ENCODE measurements at regions not wholly inside any gene's neighbourhood (a gene's known extent, or its start where the extent isn't known, plus 50 kb on each side); places are given as distances from the start of the nearest gene placed in this dataset.
"Not testable (repeated sequence)": the region's sequence is repeated elsewhere in the genome, so short reads cannot be mapped to it uniquely, and the experiment has no call there.

- DNase-seq: no peak
Measured at GRCh38 chr1:222060210-222060916, 318.5 kb upstream of the DUSP10 start.

DNA sequence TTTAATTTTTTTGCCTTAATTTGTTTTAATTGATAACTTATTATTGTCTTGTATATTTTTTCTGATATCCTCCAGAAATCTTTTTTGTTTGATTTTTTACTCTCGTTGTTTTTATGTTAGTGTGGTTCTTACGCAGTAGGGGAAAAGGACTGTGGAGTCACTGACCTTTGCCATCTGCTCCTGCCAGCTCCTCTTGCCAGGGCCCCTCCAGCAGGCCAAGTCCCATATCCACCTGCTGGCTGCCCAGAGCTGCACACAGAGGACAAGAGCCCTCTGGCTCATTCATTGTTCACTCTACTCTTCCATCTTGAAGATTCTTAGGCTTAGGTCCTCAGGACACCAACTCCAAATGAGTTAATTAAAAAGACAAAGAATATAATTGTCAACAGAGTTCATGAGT, 316.4 kb upstream of the DUSP10 start:
- no peak for DNase-seq

DNA sequence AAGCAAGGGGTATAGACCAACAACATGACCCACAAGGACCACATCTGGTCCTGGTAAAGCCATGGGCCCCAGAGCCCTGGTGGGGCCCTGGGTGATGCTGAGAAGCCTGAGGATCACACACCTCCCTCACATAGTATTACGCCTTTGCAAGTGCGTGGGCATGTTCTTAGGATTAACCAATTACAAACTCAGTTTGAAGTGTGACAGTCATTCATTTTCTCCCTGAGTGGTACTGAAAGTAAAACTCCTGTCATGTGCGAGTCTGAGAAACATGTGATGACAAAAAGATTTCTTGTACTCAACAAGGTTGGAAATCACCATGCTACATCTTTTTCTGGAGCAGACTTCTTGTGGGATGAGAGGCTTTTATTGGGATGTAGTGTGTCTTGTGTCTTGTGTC, 315.3 kb upstream of the DUSP10 start:
- DNase-seq: no peak

- no peak for DNase-seq
Measured at GRCh38 chr1:222054416-222054815, 312.5 kb upstream of the DUSP10 start.

DNA sequence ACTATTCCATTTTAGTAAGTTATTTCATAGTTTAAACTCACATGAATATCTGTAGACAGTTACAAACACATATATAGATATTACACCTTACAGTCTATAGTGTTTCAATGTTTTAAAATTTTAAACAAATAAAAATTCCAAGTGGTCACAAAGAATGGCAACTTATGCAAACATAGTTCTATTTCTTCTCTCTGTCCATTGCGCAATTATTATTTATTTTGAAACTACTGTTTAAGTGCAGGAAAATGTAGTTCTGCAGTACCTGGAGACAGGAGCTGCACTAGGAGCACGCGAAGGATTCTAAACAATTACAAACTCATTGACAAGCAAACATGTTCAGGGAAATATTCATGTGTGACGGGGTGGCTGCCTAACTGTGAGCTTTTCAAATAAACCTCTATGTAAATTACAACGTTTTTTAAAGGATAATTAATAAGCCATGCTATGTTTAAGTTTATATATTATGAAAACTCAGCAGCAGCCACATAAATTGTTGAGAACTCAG, 312.0 kb upstream of the DUSP10 start:
- DNase-seq: no peak

GRCh38 chr1:222051311-222051710, 309.4 kb upstream of the DUSP10 start:
- DNase-seq: not testable (repeated sequence)

GRCh38 chr1:222049661-222050060, 307.8 kb upstream of the DUSP10 start:
- not testable (repeated sequence) for DNase-seq

DNA sequence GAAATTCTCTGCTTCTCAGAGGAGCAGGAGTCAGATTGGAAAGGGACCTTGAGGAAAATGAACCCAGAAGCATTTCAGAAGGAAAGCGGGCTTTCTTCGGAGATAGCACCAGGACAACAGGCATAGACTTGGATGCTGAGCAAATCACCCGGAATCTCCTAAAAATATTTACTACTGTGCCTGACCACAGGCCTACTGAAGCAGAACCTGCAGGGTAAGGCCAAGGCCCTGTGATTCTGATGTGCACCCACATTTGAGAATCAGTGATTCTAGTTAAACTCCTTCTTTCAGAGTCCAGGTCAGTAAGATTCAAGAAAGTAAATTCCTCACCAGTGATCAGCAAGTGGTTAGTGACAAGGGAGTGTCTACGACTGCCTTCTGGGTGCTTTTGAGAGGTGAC, 307.3 kb upstream of the DUSP10 start:
- no peak for DNase-seq

GRCh38 chr1:222048094-222048595, 306.3 kb upstream of the DUSP10 start:
- no peak for DNase-seq

GRCh38 chr1:222047366-222047765, 305.5 kb upstream of the DUSP10 start:
- DNase-seq: no peak

DNA sequence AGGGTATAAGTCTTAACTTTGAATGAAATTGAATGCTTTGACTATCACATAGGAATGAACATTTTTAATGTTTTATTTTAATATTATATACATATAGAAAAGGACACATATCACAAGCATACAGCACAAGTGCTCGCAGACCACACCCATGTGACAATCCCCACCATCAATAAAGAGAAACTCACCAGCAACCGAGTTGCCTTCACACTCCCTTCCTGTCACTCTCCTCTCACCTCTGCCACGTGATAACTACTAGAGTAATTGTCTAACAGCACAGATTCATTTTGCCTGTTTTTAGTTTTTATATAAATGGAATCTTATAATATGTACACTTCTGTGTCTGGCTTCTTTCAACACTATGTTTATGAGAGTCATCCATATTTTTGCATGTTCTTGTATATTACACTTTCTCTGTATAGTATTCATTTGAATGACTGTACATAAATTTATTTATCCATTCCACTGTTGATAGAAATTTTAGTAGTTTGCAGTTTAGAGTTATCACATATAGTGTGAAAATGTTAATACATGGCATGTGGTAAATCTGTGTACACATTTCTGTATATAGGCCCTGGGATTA, 304.9 kb upstream of the DUSP10 start:
- DNase-seq: no peak

DNA sequence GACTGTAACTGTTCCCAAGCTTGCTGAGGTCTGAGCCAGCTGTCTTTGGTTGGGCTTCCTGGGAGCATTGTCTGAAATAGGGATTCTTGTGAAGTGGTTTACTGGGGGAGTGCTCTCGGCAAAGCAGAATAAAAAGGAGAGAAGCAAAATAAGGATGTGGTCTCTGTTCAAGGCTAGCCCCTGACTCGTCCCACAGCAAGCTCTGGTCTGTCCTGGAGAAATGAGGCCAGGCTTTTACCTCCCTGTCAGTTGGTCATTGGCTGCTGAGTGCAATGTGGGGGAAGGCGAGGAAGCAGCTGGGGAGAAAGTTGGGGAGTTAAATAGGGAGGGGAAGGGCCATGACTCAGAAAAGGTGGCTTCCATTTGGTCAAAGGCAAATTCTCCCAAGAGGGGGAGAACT, 303.9 kb upstream of the DUSP10 start:
- DNase-seq: no peak

- DNase-seq: no peak
Measured at GRCh38 chr1:222045236-222045635, 303.3 kb upstream of the DUSP10 start.

GRCh38 chr1:222043444-222044292, 301.8 kb upstream of the DUSP10 start:
- no peak for DNase-seq

DNA sequence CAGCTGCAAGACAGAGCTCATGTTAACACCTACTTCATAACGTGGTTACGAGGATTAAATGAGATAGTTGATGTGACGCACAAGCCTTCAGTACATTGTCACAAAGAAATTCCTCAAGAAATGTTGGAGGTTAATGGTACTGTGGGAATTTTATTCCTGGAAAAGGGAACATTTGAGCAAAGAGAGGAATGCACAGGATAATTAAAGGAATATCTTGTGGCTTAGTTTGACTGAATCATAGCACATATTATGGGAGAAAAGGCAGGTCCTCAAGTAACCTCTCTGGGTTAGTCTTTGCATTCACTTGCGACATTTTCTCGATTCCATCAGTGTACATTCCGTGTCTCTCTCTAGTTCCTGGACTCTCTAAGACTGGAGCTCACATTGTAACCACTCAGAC, 300.2 kb upstream of the DUSP10 start:
- DNase-seq: no peak

- no peak for DNase-seq
Measured at GRCh38 chr1:222040955-222041354, 299.1 kb upstream of the DUSP10 start.

- DNase-seq: no peak
Measured at GRCh38 chr1:222040121-222040805, 298.4 kb upstream of the DUSP10 start.

DNA sequence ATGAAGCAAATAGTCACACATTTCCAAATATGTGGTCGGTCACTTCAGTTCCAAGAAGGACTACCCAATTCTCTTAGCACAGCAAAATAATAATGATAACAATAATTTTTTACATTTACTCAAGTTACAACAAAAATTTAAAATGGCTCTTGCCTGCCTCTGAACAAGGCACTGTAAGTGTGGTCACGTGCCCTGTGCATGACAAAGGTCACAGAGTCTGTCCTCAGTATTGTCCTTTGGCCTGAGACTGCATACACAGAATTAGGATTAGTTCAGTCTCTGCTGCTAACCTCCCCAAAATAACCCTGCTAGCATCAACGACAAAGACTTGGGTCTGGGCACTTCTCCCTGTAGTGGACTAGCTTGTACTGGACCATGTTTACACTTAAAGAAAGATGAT, 297.1 kb upstream of the DUSP10 start:
- DNase-seq: no peak

- DNase-seq: no peak
Measured at GRCh38 chr1:222037720-222038119, 295.8 kb upstream of the DUSP10 start.

DNA sequence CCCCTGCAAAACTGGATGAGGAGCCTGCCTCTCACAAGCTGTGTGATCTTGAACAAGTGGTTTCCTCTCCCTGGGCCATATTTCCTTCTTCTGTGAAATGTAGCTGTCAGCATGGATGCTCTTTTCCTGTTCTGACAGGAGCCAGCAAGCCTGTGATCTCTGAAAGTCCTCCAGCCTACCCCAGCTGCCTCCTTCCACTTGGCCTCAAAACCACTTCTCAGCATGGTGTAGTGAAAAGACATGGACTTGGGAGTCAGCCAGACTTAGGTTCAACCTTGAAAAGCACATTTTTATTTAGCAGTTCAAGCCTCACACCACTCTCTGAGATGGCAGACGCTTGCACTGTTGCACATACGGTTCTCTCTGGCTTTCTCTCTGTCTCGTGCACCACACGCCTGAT, 292.9 kb upstream of the DUSP10 start:
- DNase-seq: no peak

- DNase-seq: no peak
Measured at GRCh38 chr1:222033450-222033849, 291.6 kb upstream of the DUSP10 start.

- DNase-seq: no peak
Measured at GRCh38 chr1:222031318-222031717, 289.4 kb upstream of the DUSP10 start.

DNA sequence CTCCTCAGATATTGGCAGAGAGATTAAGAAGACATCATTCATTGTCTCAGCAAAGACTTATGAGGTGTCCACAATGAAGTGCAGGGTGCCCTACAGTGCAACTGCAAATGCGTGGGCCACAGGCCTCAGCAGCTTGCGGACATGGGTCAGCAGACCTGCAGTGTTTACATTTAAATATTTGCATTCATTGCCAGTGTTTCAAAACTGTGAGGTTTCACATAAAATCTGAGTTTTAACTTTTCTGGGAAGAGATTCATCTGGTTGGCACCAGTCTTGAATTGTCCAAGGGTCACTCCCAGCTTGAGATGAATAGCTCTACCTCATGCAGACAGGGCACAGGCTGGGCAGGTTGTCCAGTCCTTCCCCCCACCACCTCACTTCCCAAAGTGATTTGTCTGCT, 286.8 kb upstream of the DUSP10 start:
- DNase-seq: no peak

Measured in CD4-positive, alpha-beta T cell treated with Interferon gamma for 1 hour (primary cell).